GM12878 (cell line): ENCODE measurements at regions not wholly inside any gene's neighbourhood (a gene's known extent, or its start where the extent isn't known, plus 50 kb on each side); places are given as distances from the start of the nearest gene placed in this dataset.
A peak's percentile ranks its signal among the peaks of the same experiment; 100 is the strongest.
"Not testable (repeated sequence)": the region's sequence is repeated elsewhere in the genome, so short reads cannot be mapped to it uniquely, and the experiment has no call there.

Experiments used
- ATAC-seq: fragments of 200-7000 bp; cut with Tn5 transposase; 3 replicates; pipeline ENCODE4 v1.9.1; 2020; ENCODE audit warnings: mild to moderate bottlenecking, moderate library complexity
- BruUV-seq: library from RNA; stranded (reverse); fragments of 400-500 nt; replicated peaks from 2 replicates; lab custom pipeline; 2021; lab: Mats Ljungman, UMichigan
- CTCF ChIA-PET: fragments of 300-600 bp; sonication (Branson Sonifier 250); formaldehyde crosslinking; extraction: SDS; loops from one replicate; lab custom pipeline; 2021; ENCODE audit warnings: inconsistent platforms; lab: Yijun Ruan, JAX
- POLR2A ChIA-PET: fragments of 350-600 bp; formaldehyde crosslinking; extraction: SDS; loops from one replicate; lab custom pipeline; 2021; ENCODE audit warnings: inconsistent platforms; lab: Charles Lee
- RAD21 ChIA-PET: fragments of 300-600 bp; sonication (Branson Sonifier 250); formaldehyde crosslinking; loops from one replicate; lab custom pipeline; 2023; ENCODE audit warnings: antibody characterized with exemption; ENCODE audit not compliant: unreplicated experiment; lab: Charles Lee
- SMC1A ChIA-PET: fragments of 300-600 bp; sonication (Branson Sonifier 250); formaldehyde crosslinking; loops from one replicate; lab custom pipeline; 2023; ENCODE audit not compliant: unreplicated experiment, uncharacterized antibody; lab: Charles Lee
- DNase-seq: peaks from one replicate; pipeline ENCODE4 v3.0.0-alpha.2; 2011; ENCODE audit warnings: low read depth, low spot score
- FAIRE-seq: peaks from 3 replicates; lab custom pipeline; 2011; peaks lifted over from hg19 to GRCh38; lab: Jason Lieb, UNC
- H2AFZ ChIP-seq: 2 replicates; pipeline ENCODE4 v1.6.0; 2011; ENCODE audit warnings: low read depth, low read length, control low read depth; ENCODE audit not compliant: control insufficient read depth
- H3K27ac ChIP-seq: 2 replicates; pipeline ENCODE4 v1.5.1; 2011; ENCODE audit warnings: control low read depth; ENCODE audit not compliant: control insufficient read depth, insufficient read depth
- H3K27me3 ChIP-seq, 2 experiments: replicated peaks in 1 of 2; 2 replicates each; pipeline versions ENCODE4 v1.6.0 to v1.6.1; 2011; ENCODE audit warnings: low read length in 1 of 2; ENCODE audit not compliant: control insufficient read depth in 2 of 2, insufficient read depth in 2 of 2
- H3K36me3 ChIP-seq, 2 experiments: 2 replicates each; pipeline ENCODE4 v1.5.1; 2011; ENCODE audit warnings: low read length in 1 of 2; ENCODE audit not compliant: control insufficient read depth in 2 of 2, insufficient read depth in 2 of 2
- H3K4me1 ChIP-seq: 2 replicates; pipeline ENCODE4 v1.6.1; 2011; ENCODE audit warnings: mild to moderate bottlenecking, low read length, moderate library complexity, mixed read lengths; ENCODE audit not compliant: control insufficient read depth, insufficient read depth
- H3K4me2 ChIP-seq: 2 replicates; pipeline ENCODE4 v1.6.0; 2011; ENCODE audit warnings: control low read depth; ENCODE audit not compliant: control insufficient read depth, insufficient read depth
- H3K4me3 ChIP-seq: fragments of 200-600 bp; sonication (generic); 2 replicates; pipeline ENCODE4 v1.5.1; 2016
- H3K79me2 ChIP-seq: 2 replicates; pipeline ENCODE4 v1.6.0; 2011; ENCODE audit warnings: low read length; ENCODE audit not compliant: control insufficient read depth, insufficient read depth
- H3K9ac ChIP-seq: 2 replicates; pipeline ENCODE4 v1.8.0; 2011; ENCODE audit warnings: low read length, control low read depth, mixed read lengths; ENCODE audit not compliant: control insufficient read depth, insufficient read depth
- H3K9me3 ChIP-seq: replicated peaks from 3 replicates; pipeline ENCODE4 v1.5.1; 2011; ENCODE audit warnings: mild to moderate bottlenecking, low read length; ENCODE audit not compliant: control insufficient read depth, insufficient read depth
- H4K20me1 ChIP-seq: 2 replicates; pipeline ENCODE4 v1.6.0; 2011; ENCODE audit not compliant: control insufficient read depth, insufficient read depth
- EZH2 ChIP-seq: IDR thresholded peaks from 2 replicates; pipeline ENCODE4 v1.6.1; 2012; ENCODE audit warnings: low read depth, mild to moderate bottlenecking, control low read depth, inconsistent platforms, low read length, borderline replicate concordance; ENCODE audit not compliant: control insufficient read depth
- HCFC1 ChIP-seq: fragments of 150-350 bp; IDR thresholded peaks from 2 replicates; pipeline ENCODE4 v1.6.1; 2014; ENCODE audit warnings: low read length
- LARP7 ChIP-seq: fragments of 450-650 bp; IDR thresholded peaks from 2 replicates; pipeline ENCODE4 v1.6.1; 2017; ENCODE audit warnings: mild to moderate bottlenecking
- MEF2A ChIP-seq: IDR thresholded peaks from 2 replicates; pipeline ENCODE4 v1.6.1; 2011; ENCODE audit warnings: low read depth, mild to moderate bottlenecking, low read length, moderate library complexity; ENCODE audit not compliant: insufficient read depth
- PML ChIP-seq: IDR thresholded peaks from 2 replicates; pipeline ENCODE4 v1.6.1; 2012; ENCODE audit warnings: low read length, inconsistent platforms
- RCOR1 ChIP-seq: conservative IDR thresholded peaks from 2 replicates; pipeline ENCODE4 v1.6.1; 2012; ENCODE audit warnings: low read depth, low read length, improper control_type of control experiment
- SMC3 ChIP-seq: IDR thresholded peaks from 2 replicates; pipeline ENCODE4 v1.6.1; 2011; ENCODE audit warnings: low read length, improper control_type of control experiment, borderline replicate concordance
- TARDBP ChIP-seq: IDR thresholded peaks from 2 replicates; pipeline ENCODE4 v1.6.1; 2016; ENCODE audit warnings: borderline replicate concordance
- TCF7 ChIP-seq: IDR thresholded peaks from 2 replicates; pipeline ENCODE4 v1.6.1; 2014; ENCODE audit warnings: antibody characterized with exemption, borderline replicate concordance
- WGBS: methylation state at CpG from one replicate; pipeline ENCODE4 v1.1.6; 2016; ENCODE audit warnings: low lambda C conversion rate; ENCODE audit not compliant: insufficient replicate concordance, insufficient coverage; ENCODE audit errors: missing lambda C conversion rate; 5-methylcytosine and 5-hydroxymethylcytosine counted together
- in situ Hi-C: fragments of 300-500 bp; cut with MboI; formaldehyde crosslinking; loops from 9 replicates; pipeline ENCODE4 v1.14.3; 2018; ENCODE audit warnings: mixed read lengths
- intact Hi-C: fragments of 100-400 bp; cut with micrococcal nuclease; formaldehyde crosslinking; loops from one replicate; pipeline ENCODE4 v1.14.2; 2022; ENCODE audit not compliant: unreplicated experiment
- TF ChIP-seq, protein P1 (sequence below): fragments of 450-650 bp; conservative IDR thresholded peaks from 2 replicates; pipeline ENCODE4 v1.6.1; 2017; ENCODE audit warnings: mild to moderate bottlenecking, moderate library complexity

DNA sequence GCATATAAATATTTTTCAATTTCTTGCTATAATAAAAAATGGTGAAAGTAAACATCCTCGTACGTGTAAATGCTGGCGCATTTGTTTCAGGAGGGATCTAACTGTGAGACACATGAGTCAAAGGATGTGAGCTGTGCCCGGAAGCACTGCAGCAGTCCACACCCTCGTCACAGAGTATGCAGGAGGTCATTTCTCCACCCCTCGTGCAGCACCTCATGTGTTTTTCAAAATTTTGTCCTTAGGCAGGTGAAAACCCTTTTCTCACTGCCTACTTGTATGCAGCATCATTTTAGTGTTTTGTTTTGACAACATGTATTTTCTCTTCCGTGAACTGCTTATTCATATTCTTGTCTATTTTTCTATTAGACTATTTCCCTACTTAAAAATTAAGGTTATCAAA is 162.7 kb downstream of the AVL9 start:
- 38% methylated on average over 7 of the region's 7 CpGs for WGBS
- Histone ChIP-seq H3K27ac (no peak overlapping the region), H3K4me1 (no peaks in the 10 kb centered on the region; the same call in 1 of the 2 replicates), H3K79me2 (no peaks in the 10 kb centered on the region), H3K9me3 (no peaks in the 10 kb centered on the region), H2AFZ (no peak overlapping the region), H3K4me2 (no peak overlapping the region), H3K9ac (no peak overlapping the region), H3K4me3 (no peak overlapping the region), H4K20me1 (no peaks in the 10 kb centered on the region), H3K36me3 (no peaks in the 10 kb centered on the region), H3K27me3 (no peaks in the 10 kb centered on the region)
- DNase-seq, result no peak
- ChIA-PET CTCF (no interaction called here), POLR2A (no interaction called here), RAD21 (no interaction called here), SMC1A (no interaction called here)
- TF ChIP-seq HCFC1 (no peak), LARP7 (no peak), MEF2A (no peak), RCOR1 (no peak), TCF7 (no peak), PML (no peak), EZH2 (no peak), TARDBP (no peak), SMC3 (no peak)
- TF ChIP-seq, protein P1, sequence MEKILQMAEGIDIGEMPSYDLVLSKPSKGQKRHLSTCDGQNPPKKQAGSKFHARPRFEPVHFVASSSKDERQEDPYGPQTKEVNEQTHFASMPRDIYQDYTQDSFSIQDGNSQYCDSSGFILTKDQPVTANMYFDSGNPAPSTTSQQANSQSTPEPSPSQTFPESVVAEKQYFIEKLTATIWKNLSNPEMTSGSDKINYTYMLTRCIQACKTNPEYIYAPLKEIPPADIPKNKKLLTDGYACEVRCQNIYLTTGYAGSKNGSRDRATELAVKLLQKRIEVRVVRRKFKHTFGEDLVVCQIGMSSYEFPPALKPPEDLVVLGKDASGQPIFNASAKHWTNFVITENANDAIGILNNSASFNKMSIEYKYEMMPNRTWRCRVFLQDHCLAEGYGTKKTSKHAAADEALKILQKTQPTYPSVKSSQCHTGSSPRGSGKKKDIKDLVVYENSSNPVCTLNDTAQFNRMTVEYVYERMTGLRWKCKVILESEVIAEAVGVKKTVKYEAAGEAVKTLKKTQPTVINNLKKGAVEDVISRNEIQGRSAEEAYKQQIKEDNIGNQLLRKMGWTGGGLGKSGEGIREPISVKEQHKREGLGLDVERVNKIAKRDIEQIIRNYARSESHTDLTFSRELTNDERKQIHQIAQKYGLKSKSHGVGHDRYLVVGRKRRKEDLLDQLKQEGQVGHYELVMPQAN, result no peak
- no peak for FAIRE-seq
- in situ Hi-C loops (no loop called here), intact Hi-C loops (no loop called here)
- ATAC-seq, result peak; percentile 35; the same call in 1 of the 3 replicates
- no TSS peak for BruUV-seq

DNA sequence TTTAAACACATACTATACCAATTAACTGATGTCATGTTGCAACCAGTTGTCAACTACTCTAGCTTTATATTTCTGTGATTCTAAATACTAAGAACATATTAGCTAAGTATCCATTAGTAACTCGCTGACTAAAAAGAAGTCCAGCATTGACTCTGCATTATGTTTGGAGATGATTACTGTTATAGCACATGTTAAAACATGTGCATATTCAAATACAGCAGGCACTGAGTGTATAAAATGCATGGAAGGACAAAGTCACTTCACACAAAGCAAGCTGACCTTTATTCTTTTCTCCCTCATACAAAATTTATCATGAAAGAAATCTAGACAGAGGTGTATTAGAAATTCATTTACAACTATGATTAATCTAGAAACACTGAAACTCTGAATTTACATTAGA is 159.3 kb downstream of the AVL9 start:
- SMC1A ChIA-PET, BruUV-seq, POLR2A ChIA-PET: not testable (repeated sequence)

DNA sequence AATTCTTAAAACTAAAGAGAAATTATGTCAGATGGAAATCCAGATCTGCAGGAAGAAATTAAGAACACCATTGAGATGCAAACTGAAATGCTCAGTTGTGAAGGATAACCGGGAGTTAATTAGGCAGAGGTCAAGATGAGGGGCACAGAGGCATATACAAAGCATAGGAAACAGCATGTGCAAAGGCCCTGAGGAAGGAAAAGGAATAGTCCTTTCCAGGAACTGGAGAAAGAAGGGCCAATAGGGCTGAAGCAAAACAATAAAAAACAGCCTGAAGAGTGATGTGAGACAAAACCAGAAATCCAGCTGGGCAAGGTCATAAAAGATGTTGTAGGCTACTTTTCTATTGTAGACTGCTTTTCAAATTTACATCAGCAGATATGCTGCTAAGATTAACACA is 155.1 kb downstream of the AVL9 start:
- H3K27me3 ChIP-seq, BruUV-seq, H3K4me1 ChIP-seq, RAD21 ChIA-PET, H2AFZ ChIP-seq, POLR2A ChIA-PET, H4K20me1 ChIP-seq, intact Hi-C loops, in situ Hi-C loops, FAIRE-seq, H3K4me2 ChIP-seq, DNase-seq, SMC1A ChIA-PET, ATAC-seq, H3K9me3 ChIP-seq, H3K9ac ChIP-seq, H3K36me3 ChIP-seq, H3K79me2 ChIP-seq, H3K27ac ChIP-seq, H3K4me3 ChIP-seq: not testable (repeated sequence)
- WGBS, result 90% methylated on average over 1 of the region's 1 CpG
- CTCF ChIA-PET, result interaction anchor here (0.6 kb wide), 1 partner anchor 428 kb away, joined by 3 read pairs; no protein-coding TSS in a partner anchor

More for the DNA sequence above, 159.3 kb downstream of the AVL9 start:
- H3K4me1 ChIP-seq, H3K36me3 ChIP-seq, H3K9me3 ChIP-seq, H3K27me3 ChIP-seq, H3K4me2 ChIP-seq, in situ Hi-C loops, FAIRE-seq, DNase-seq, H2AFZ ChIP-seq, H3K79me2 ChIP-seq, H3K27ac ChIP-seq, H4K20me1 ChIP-seq, intact Hi-C loops, RAD21 ChIA-PET, H3K4me3 ChIP-seq, H3K9ac ChIP-seq, ATAC-seq, CTCF ChIA-PET: not testable (repeated sequence)
- WGBS, result 0% methylated on average over 1 of the region's 1 CpG
